ENCODE measurements at regions not wholly inside any gene's neighbourhood (a gene's known extent, or its start where the extent isn't known, plus 50 kb on each side); places are given as distances from the start of the nearest gene placed in this dataset.

DNA sequence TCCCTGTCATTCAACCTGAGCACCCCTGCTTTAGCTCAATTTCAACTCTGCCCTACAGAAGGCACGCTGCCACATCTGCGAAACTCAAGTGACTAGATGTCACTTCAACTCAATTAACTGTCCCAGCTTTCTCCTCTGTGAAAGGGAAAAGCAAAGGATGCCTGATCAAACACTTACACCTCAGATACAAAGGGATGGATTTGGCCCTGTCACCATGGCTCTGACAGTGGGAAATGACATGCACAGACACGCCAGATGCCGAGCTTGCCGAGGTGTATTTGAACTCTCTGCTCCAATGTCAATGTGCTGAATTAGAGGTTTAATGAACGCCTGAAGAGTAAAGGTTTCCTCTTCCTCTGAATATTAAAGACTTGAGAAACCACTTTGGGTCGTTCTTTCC lies 481.1 kb downstream of the CBLN2 start:
- Histone ChIP-seq H3K27ac (ENCODE audit: control insufficient read depth, insufficient read depth, low read length) (no peak overlapping the region), H3K9ac (ENCODE audit: control insufficient read depth, extremely low read depth, insufficient read depth, low read length) (no peak overlapping the region), H3K4me3 (ENCODE audit: control insufficient read depth in 2 of 3, extremely low read depth in 1 of 3, insufficient read depth in 2 of 3, low read depth in 1 of 3, low read length in 3 of 3) (no peak overlapping the region), H3K36me3 (ENCODE audit: control insufficient read depth in 2 of 2, extremely low read depth in 1 of 2, insufficient read depth in 2 of 2, low read length in 2 of 2) (no peaks in the 10 kb centered on the region), H3K4me2 (ENCODE audit: control insufficient read depth, extremely low read depth, insufficient read depth, low read depth, low read length) (no peak overlapping the region), H3K9me1 (ENCODE audit: control insufficient read depth, extremely low read depth, insufficient read depth, low read length) (no peaks in the 10 kb centered on the region), H3K9me3 (ENCODE audit: control insufficient read depth, low read depth, low read length) (peaks cover 2% of the 10 kb centered on the region), H2AFZ (ENCODE audit: control insufficient read depth, low read length) (no peak overlapping the region), H4K20me1 (ENCODE audit: control insufficient read depth, extremely low read depth, insufficient read depth, low read length) (no peaks in the 10 kb centered on the region), H3K4me1 (ENCODE audit: control insufficient read depth, extremely low read depth, insufficient read depth, low read length) (no peaks in the 10 kb centered on the region), H3K27me3 (ENCODE audit: control insufficient read depth, extremely low read depth, insufficient read depth, low read length) (no peaks in the 10 kb centered on the region), H3K79me2 (ENCODE audit: control insufficient read depth, insufficient read depth, low read length) (no peaks in the 10 kb centered on the region)
- DNase-seq (ENCODE audit: low read depth, low spot score) (no peak), FAIRE-seq (no peak)
- dilution Hi-C loops (cut with MboI; ENCODE audit: extremely low pct_ligation_motif_present, low sequenced_read_pairs) = no loop called here
- TF ChIP-seq, protein P1, sequence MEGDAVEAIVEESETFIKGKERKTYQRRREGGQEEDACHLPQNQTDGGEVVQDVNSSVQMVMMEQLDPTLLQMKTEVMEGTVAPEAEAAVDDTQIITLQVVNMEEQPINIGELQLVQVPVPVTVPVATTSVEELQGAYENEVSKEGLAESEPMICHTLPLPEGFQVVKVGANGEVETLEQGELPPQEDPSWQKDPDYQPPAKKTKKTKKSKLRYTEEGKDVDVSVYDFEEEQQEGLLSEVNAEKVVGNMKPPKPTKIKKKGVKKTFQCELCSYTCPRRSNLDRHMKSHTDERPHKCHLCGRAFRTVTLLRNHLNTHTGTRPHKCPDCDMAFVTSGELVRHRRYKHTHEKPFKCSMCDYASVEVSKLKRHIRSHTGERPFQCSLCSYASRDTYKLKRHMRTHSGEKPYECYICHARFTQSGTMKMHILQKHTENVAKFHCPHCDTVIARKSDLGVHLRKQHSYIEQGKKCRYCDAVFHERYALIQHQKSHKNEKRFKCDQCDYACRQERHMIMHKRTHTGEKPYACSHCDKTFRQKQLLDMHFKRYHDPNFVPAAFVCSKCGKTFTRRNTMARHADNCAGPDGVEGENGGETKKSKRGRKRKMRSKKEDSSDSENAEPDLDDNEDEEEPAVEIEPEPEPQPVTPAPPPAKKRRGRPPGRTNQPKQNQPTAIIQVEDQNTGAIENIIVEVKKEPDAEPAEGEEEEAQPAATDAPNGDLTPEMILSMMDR (optimal IDR thresholded peaks at IDR 0.05 in 1 of 3, IDR thresholded peaks at IDR 0.05 in 1 of 3, conservative IDR thresholded peaks at IDR 0.05 in 1 of 3; ENCODE audit: extremely low read depth in 1 of 3, insufficient read depth in 2 of 3, low read length in 3 of 3) = no peak
- TF ChIP-seq EZH2 (IDR thresholded peaks at IDR 0.05; ENCODE audit: low read length) = no peak

DNA sequence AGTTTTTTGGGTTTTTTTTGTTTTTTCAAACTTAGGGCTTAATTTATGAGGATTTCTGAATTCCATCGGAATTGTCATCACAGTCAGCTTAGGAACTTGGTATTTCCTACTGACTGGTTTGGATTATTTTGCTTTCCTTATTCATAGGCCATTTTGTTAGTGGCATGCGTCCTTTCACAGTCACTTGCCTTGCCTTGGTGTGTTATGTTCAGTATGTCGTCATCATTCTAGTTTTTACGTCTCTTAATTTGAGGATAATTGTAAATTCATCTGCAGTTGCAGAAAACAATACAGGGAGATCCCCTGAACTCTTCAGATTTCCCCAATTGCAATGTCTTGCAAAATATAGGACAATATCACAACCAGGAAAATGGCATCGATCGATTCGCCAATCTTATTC lies 485.3 kb downstream of the CBLN2 start:
- H3K4me2 ChIP-seq (ENCODE audit: control insufficient read depth, extremely low read depth, insufficient read depth, low read depth, low read length) = no peak overlapping the region
- no peaks in the 10 kb centered on the region for H3K36me3 ChIP-seq (ENCODE audit: control insufficient read depth in 2 of 2, extremely low read depth in 1 of 2, insufficient read depth in 2 of 2, low read length in 2 of 2)
- H2AFZ ChIP-seq (ENCODE audit: control insufficient read depth, low read length) = no peak overlapping the region
- no peaks in the 10 kb centered on the region for H3K27me3 ChIP-seq (ENCODE audit: control insufficient read depth, extremely low read depth, insufficient read depth, low read length)
- dilution Hi-C loops (cut with MboI; ENCODE audit: extremely low pct_ligation_motif_present, low sequenced_read_pairs) = no loop called here
- no peak overlapping the region for H3K4me3 ChIP-seq (ENCODE audit: control insufficient read depth in 2 of 3, extremely low read depth in 1 of 3, insufficient read depth in 2 of 3, low read depth in 1 of 3, low read length in 3 of 3)
- H3K9me3 ChIP-seq (ENCODE audit: control insufficient read depth, low read depth, low read length) = peaks cover 2% of the 10 kb centered on the region
- DNase-seq (ENCODE audit: low read depth, low spot score) = no peak
- TF ChIP-seq EZH2 (IDR thresholded peaks at IDR 0.05; ENCODE audit: low read length) = no peak
- TF ChIP-seq, protein P1 (optimal IDR thresholded peaks at IDR 0.05 in 1 of 3, IDR thresholded peaks at IDR 0.05 in 1 of 3, conservative IDR thresholded peaks at IDR 0.05 in 1 of 3; ENCODE audit: extremely low read depth in 1 of 3, insufficient read depth in 2 of 3, low read length in 3 of 3) = no peak
- FAIRE-seq = no peak
- H3K79me2 ChIP-seq (ENCODE audit: control insufficient read depth, insufficient read depth, low read length) = no peaks in the 10 kb centered on the region
- no peaks in the 10 kb centered on the region for H3K9me1 ChIP-seq (ENCODE audit: control insufficient read depth, extremely low read depth, insufficient read depth, low read length)
- no peak overlapping the region for H3K9ac ChIP-seq (ENCODE audit: control insufficient read depth, extremely low read depth, insufficient read depth, low read length)
- no peak overlapping the region for H3K27ac ChIP-seq (ENCODE audit: control insufficient read depth, insufficient read depth, low read length)
- H4K20me1 ChIP-seq (ENCODE audit: control insufficient read depth, extremely low read depth, insufficient read depth, low read length) = no peaks in the 10 kb centered on the region
- H3K4me1 ChIP-seq (ENCODE audit: control insufficient read depth, extremely low read depth, insufficient read depth, low read length) = no peaks in the 10 kb centered on the region
